Left lobe of liver (tissue), 2 donors: ENCODE measurements at regions not wholly inside any gene's neighbourhood (a gene's known extent, or its start where the extent isn't known, plus 50 kb on each side); places are given as distances from the start of the nearest gene placed in this dataset.
"Not testable (repeated sequence)": the region's sequence is repeated elsewhere in the genome, so short reads cannot be mapped to it uniquely, and the experiment has no call there.

Source experiments
- ATAC-seq: fragments of 200-7000 bp; cut with Tn5 transposase; one replicate; pipeline ENCODE4 v1.9.1; 2020; ENCODE audit warnings: mild to moderate bottlenecking, moderate library complexity
- DNase-seq: peaks from one replicate; pipeline ENCODE4 v3.0.0-alpha.2; 2020; ENCODE audit warnings: low spot score
- donor health status: DM: no; HTN: no; CAD: no; lungs with moderate emphysema.
- donor health status: DM: no; HTN: yes; CAD: no.

DNA sequence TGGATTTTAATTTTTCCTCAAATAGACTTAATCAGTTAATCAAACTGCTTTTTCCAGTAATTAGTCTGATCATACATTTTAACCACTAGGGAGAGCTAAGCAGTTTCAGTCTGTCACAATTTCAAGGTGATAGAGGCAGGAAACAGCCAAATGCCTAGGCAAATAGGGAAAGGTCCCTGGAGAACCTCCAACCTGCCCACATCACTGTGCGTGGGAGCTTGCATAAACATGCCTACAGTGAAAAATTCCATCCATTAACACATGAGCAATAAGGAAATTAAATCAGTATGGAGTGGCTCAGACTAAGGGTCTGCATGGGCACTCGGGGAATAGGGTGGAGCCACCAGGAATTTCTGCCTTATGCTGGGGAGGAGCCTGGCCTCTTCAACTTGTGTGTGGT is 74.6 kb downstream of the AASDHPPT start:
- ATAC-seq (peak; percentile 45), DNase-seq (no peak)

GRCh38 chr11:106152824-106153223 is 75.4 kb downstream of the AASDHPPT start:
- DNase-seq = no peak
- no peak for ATAC-seq

GRCh38 chr11:106156290-106156937 is 79.0 kb downstream of the AASDHPPT start:
- ATAC-seq (peak; percentile 83), DNase-seq (no peak)

DNA sequence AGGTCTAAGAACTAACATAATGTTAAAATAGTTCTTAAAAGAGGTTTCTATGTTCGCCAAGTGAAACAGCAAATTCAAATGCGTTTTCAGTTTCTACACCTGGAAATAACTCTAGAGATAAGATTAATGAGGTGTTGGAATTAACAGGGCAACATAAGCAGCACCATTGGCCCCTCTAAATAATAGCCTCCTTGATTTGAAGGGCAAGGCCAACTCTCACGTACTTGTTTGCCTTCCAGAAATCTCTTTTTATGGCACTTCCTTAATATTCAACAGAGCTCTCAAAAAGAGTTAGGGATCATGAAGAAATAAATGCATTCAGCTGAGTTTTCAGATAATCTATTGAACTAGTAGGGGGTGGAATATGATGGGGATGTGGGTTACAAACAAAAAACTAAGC is 80.9 kb downstream of the AASDHPPT start:
- no peak for DNase-seq
- no peak for ATAC-seq

DNA sequence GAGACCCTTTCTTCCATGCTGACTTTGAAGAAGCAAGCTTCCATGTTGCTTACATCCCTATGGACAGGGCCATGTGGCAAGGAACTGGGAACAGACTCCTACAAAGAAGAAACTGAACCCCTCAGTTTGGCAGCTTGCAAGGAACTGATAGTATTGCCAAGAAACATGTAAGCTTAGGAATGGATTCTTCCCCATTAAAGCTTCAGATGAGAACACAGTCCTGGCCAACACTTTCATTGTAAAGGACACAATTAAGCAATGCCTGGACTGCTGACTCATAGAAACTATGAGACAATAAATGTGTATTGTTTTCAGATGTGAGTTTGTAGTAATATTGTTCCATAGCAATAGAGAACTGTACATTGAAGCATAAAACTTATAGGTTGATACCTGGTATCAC is 82.4 kb downstream of the AASDHPPT start:
- no peak for DNase-seq
- no peak for ATAC-seq

GRCh38 chr11:106160494-106160893 is 83.0 kb downstream of the AASDHPPT start:
- ATAC-seq (no peak), DNase-seq (no peak)

DNA sequence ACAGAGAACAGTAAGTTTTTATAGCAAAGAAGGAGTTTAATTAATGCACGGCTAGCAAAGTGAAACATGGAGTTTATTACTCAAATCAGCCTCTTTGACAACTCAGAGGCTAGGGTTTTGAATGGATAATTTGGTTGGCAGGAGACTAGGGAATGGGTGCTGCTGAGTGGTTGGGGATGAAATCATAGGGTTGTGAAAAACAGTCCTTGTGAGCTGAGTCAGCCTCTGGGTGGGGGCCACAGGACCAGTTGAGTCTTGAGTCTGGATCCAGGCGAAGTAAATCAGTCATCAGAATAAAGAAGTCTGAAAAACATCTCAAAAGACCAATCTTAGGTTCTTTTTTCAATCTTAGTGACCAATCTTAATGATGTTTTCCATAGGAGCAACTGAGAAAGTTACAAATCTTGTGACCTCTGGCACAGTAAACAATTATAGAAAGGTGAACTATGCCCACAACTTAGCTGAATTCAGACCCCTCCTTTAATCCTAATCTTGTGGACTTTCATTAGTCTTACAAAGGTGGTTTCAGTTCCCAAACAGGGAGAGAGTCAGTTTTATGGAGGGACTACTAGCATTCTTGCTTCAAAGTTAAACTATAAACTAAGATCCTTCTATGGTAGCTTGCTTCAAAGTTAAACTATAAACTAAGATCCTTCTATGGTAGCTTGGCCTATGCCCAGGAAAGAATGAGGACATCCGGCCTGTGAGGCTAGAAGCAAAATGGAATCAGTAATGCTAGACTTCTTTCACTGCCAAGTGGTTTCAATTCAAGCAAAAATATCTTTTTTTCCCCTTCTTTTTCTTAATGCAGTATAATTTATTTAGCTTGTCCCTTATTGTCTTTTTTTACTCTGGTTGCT is 84.5 kb downstream of the AASDHPPT start:
- DNase-seq = no peak

DNA sequence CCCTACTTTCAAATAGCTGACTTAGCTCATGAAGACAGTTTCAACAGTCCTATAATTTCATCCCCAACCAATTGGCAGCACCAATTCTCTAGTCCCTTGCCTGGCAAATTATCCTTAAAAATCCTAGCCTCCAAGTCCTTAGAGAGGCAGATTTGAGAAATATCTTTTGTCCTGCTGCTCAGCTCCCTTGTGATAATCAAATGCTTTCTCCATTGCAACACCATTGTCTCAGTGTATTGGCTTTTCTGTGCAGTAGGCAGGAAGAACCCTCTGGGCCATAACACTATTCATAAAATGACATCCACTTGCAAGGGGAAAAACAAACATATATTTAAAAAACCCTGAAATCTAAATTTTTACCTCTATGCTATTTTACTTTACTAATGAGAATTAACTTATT is 89.6 kb downstream of the AASDHPPT start:
- no peak for DNase-seq
- ATAC-seq = no peak

More for the DNA sequence above, 84.5 kb downstream of the AASDHPPT start:
- no peak for ATAC-seq

- DNase-seq (no peak), ATAC-seq (no peak)
These were observed 95.0 kb downstream of the AASDHPPT start for GRCh38 chr11:106172386-106172991.

DNA sequence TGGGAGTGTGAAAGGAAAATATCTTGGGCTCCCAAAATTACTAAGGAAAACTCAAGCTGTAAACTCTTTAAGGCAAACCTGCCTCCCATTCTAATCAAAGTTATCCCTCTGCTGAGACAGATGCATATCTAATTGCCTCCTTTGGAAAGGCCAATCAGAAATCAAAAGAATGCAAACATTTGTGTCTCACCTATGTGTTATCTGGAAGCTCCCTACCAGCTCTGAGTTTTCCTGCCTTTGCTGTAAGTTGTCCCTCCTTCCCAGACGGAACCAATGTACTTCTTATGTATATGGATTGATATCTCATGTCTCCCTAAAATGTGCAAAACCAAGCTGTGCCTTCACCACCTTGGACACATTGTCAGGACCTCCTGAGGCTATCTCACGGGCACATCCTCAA is 95.8 kb downstream of the AASDHPPT start:
- ATAC-seq (no peak), DNase-seq (no peak)

- ATAC-seq = not testable (repeated sequence)
These were observed 96.5 kb downstream of the AASDHPPT start for GRCh38 chr11:106174003-106174402.

GRCh38 chr11:106176817-106177216 is 99.4 kb downstream of the AASDHPPT start:
- no peak for DNase-seq
- no peak for ATAC-seq

More at GRCh38 chr11:106174003-106174402, 96.5 kb downstream of the AASDHPPT start:
- not testable (repeated sequence) for DNase-seq

DNA sequence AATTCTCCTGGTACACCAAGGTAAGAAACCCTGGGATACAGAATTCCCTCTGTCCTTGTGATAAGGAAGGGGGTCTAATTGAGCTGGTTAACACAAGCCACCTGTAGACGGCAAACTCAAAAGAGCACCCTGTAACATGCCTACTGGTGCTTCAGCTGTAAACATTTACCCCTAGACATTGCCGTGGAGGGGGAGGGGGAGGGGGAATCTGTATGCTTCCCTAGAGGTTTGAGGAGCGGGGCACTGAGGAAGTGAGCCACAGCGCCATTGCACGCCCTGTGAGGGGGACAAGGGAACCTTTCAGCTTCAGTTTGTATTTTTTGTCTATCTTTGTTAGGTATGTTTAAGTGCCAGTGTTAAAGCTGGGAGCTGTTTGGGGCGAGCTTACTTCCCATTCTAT is 99.8 kb downstream of the AASDHPPT start:
- ATAC-seq (no peak), DNase-seq (no peak)

DNA sequence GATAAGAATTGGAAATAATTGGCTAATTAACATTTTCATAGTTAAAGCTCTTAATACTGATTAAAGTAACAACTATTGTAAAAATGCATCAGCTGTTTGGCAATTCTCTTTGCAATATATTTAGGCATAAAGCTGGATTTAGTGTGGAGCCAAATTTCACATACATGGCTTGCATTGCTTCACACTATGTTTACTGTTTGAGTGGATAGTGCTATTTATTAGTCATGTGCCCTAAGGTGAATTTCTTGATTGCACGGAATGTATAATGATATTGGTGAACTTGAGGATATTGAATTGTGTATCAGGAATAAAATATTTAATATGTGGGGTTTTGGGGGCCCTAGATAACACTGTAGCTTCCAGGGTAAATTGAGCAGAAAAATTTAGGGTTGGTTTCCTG is 100.9 kb downstream of the AASDHPPT start:
- DNase-seq = no peak
- ATAC-seq = no peak

- ATAC-seq (no peak), DNase-seq (no peak)
These were observed 101.6 kb downstream of the AASDHPPT start for GRCh38 chr11:106179048-106179447.

GRCh38 chr11:106186630-106187029 is 109.2 kb downstream of the AASDHPPT start:
- no peak for DNase-seq
- no peak for ATAC-seq

DNA sequence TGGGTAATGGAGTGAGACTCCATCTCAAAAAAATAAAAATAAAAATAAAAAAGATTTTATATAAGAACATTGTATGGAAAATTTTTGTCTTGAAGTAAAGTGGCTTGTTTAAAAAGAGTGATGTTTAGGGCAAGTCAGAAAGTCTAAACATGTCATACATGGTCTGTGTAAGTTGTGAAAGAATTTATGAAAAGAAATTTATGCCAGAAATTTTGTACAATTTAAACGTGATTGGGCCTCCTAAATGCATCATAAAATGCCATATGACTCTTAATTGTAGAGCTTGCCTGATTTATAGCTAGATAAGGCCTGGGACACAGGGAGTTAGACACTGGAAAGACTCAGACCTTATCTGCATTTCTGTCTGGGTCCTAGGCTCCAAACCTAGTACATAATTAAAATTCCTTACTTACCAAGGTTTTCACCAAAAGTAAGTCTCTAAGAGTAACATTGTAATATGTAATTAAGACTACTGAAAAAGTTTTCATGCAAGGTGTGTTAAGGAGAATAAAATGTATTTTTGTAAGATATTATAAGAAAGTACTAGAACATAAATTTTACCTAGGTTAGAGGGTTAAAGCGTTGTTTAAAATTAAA is 110.5 kb downstream of the AASDHPPT start:
- no peak for ATAC-seq
- no peak for DNase-seq

DNA sequence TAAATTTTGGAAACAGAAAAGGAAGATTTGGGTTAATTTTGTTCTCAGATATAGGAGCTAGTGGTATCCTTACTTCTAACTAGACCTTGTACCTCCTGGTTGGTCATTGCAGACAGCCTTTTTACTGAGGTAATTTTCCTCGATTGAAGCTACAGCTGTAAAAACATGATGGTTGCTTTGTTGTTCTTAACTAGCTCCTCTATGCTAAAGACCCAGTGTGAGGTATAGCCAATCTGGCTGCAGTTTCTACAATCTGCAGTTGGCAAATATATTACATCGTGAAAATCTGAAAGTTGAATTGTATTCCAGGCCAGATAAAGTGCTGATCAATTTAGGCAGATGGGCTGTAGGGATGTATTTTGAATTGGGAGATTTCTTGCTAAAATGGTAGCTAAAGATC is 116.5 kb downstream of the AASDHPPT start:
- ATAC-seq (no peak), DNase-seq (no peak)

GRCh38 chr11:106197438-106197837 is 120.0 kb downstream of the AASDHPPT start:
- ATAC-seq (no peak), DNase-seq (no peak)

- ATAC-seq (no peak), DNase-seq (no peak)
These were observed 125.6 kb downstream of the AASDHPPT start for GRCh38 chr11:106202935-106203620.

DNA sequence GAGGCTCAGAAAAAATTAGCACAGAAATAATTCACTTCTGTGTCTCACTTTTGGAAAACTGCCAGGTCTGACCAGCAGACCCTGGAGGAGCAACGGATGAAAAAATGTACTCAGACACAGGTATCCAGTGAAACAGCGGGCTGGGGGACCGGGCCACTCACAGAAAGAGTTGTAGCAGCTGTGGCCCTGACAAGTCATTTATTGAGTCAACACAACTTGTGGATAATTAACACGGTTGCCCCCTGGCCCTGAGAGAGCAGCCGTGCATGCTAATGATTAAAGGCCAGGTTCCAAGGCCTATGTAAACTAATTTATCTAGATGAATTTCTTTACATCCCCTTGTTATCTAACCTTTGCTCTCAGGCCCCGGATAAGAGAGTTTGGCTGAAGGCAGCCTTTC is 131.3 kb downstream of the AASDHPPT start:
- ATAC-seq (no peak), DNase-seq (no peak)
